HL-60 (cell line): ENCODE measurements at regions not wholly inside any gene's neighbourhood (a gene's known extent, or its start where the extent isn't known, plus 50 kb on each side); places are given as distances from the start of the nearest gene placed in this dataset.

ENCODE experiments used
- DNase-seq, 2 experiments: peaks; one replicate each; pipeline ENCODE4 v3.0.0-alpha.2; 2010 to 2020; ENCODE audit warnings: low read depth in 1 of 2, low spot score in 1 of 2
- H3K27ac ChIP-seq: fragments of 250-450 bp; sonication (Bioruptor Pico); replicated peaks from 2 replicates; pipeline ENCODE4 v1.5.1; 2020; ENCODE audit warnings: mild to moderate bottlenecking, moderate library complexity
- H3K27me3 ChIP-seq: fragments of 250-450 bp; sonication (Bioruptor Pico); 2 replicates; pipeline ENCODE4 v1.5.1; 2021; ENCODE audit warnings: mild to moderate bottlenecking, moderate library complexity; ENCODE audit not compliant: insufficient read depth, poor library complexity, severe bottlenecking
- H3K4me3 ChIP-seq: replicated peaks from 2 replicates; pipeline ENCODE4 v1.5.1; 2011; ENCODE audit warnings: mild to moderate bottlenecking, control low read depth, low read length; ENCODE audit not compliant: insufficient read depth
- CTCF ChIP-seq: IDR thresholded peaks from one replicate; pipeline ENCODE4 v1.5.1; 2011; ENCODE audit warnings: low read length, control low read depth, inconsistent platforms; ENCODE audit not compliant: insufficient read depth
- GABPA ChIP-seq: IDR thresholded peaks from 2 replicates; pipeline ENCODE4 v1.6.1; 2012; ENCODE audit warnings: low read depth
- POLR2AphosphoS5 ChIP-seq: IDR thresholded peaks from 2 replicates; pipeline ENCODE4 v1.6.1; 2012; ENCODE audit warnings: low read depth
- REST ChIP-seq: IDR thresholded peaks from 2 replicates; pipeline ENCODE4 v1.6.1; 2012; ENCODE audit warnings: low read depth; ENCODE audit not compliant: insufficient replicate concordance
- SPI1 ChIP-seq: IDR thresholded peaks from 2 replicates; pipeline ENCODE4 v1.6.1; 2012; ENCODE audit warnings: low read depth, mild to moderate bottlenecking, borderline replicate concordance

- DNase-seq, result no peak
- H3K27ac ChIP-seq, result no peak overlapping the region
- no peaks in the 10 kb centered on the region for H3K27me3 ChIP-seq
- no peak for TF ChIP-seq SPI1
- no peak for TF ChIP-seq REST
- TF ChIP-seq CTCF, result no peak
- TF ChIP-seq GABPA, result no peak
- H3K4me3 ChIP-seq, result no peak overlapping the region
Observed at GRCh38 chr4:29653221-29653620, 1066.9 kb upstream of the PCDH7 start.

- no peak for DNase-seq
- Histone ChIP-seq H3K27me3 (no peaks in the 10 kb centered on the region), H3K4me3 (no peak overlapping the region), H3K27ac (no peak overlapping the region)
- TF ChIP-seq REST, result no peak
- TF ChIP-seq CTCF, result no peak
- no peak for TF ChIP-seq POLR2AphosphoS5
- no peak for TF ChIP-seq GABPA
- no peak for TF ChIP-seq SPI1
Observed at GRCh38 chr4:29680644-29681043, 1039.5 kb upstream of the PCDH7 start.

- no peak for TF ChIP-seq CTCF
- TF ChIP-seq REST, result no peak
- TF ChIP-seq POLR2AphosphoS5, result no peak
- no peak for TF ChIP-seq SPI1
- no peak for TF ChIP-seq GABPA
- no peak overlapping the region for H3K27ac ChIP-seq
- H3K4me3 ChIP-seq, result no peak overlapping the region
- no peaks in the 10 kb centered on the region for H3K27me3 ChIP-seq
- no peak for DNase-seq
Observed at GRCh38 chr4:29704059-29704458, 1016.1 kb upstream of the PCDH7 start.
